H9 (cell line): ENCODE measurements at regions not wholly inside any gene's neighbourhood (a gene's known extent, or its start where the extent isn't known, plus 50 kb on each side); places are given as distances from the start of the nearest gene placed in this dataset.

ENCODE experiments used
- DNase-seq: peaks from one replicate; pipeline ENCODE4 v3.0.0-alpha.2; 2017
- H2AFZ ChIP-seq: one replicate; pipeline ENCODE4 v1.6.1; 2013; ENCODE audit warnings: mild to moderate bottlenecking, low read length, control low read depth, moderate library complexity
- H2AK5ac ChIP-seq: 2 replicates; pipeline ENCODE4 v1.6.1; 2013; ENCODE audit warnings: low read length, control low read depth, mixed read lengths; ENCODE audit not compliant: insufficient read length
- H2BK120ac ChIP-seq: one replicate; pipeline ENCODE4 v1.6.1; 2013; ENCODE audit warnings: low read depth, mild to moderate bottlenecking, low read length, control low read depth, inconsistent platforms; ENCODE audit not compliant: poor library complexity, severe bottlenecking
- H2BK12ac ChIP-seq: 2 replicates; pipeline ENCODE4 v1.6.1; 2013; ENCODE audit warnings: low read length, control low read depth, mixed read lengths, low read depth; ENCODE audit not compliant: insufficient read length
- H2BK15ac ChIP-seq: 2 replicates; pipeline ENCODE4 v1.6.1; 2013; ENCODE audit warnings: low read depth, low read length, control low read depth
- H2BK20ac ChIP-seq: one replicate; pipeline ENCODE4 v1.6.1; 2013; ENCODE audit warnings: low read depth, mild to moderate bottlenecking, low read length, control low read depth, inconsistent platforms; ENCODE audit not compliant: poor library complexity, severe bottlenecking
- H2BK5ac ChIP-seq: 2 replicates; pipeline ENCODE4 v1.6.1; 2013; ENCODE audit warnings: low read length, control low read depth, mixed read lengths; ENCODE audit not compliant: insufficient read length
- H3K14ac ChIP-seq: 2 replicates; pipeline ENCODE4 v1.6.1; 2013; ENCODE audit warnings: low read length, control low read depth; ENCODE audit not compliant: insufficient read depth
- H3K18ac ChIP-seq: 2 replicates; pipeline ENCODE4 v1.6.1; 2013; ENCODE audit warnings: low read depth, mild to moderate bottlenecking, mixed read lengths, low read length, control low read depth; ENCODE audit not compliant: insufficient read length
- H3K23ac ChIP-seq: 2 replicates; pipeline ENCODE4 v1.6.1; 2013; ENCODE audit warnings: low read length, control low read depth, mixed read lengths, low read depth; ENCODE audit not compliant: insufficient read length
- H3K23me2 ChIP-seq: 2 replicates; pipeline ENCODE4 v1.6.1; 2013; ENCODE audit warnings: low read depth, mild to moderate bottlenecking, mixed read lengths, low read length, control low read depth; ENCODE audit not compliant: insufficient read length, poor library complexity, severe bottlenecking
- H3K27ac ChIP-seq: 2 replicates; pipeline ENCODE4 v1.5.1; 2013; ENCODE audit warnings: low read length, control low read depth, mixed read lengths, low read depth; ENCODE audit not compliant: insufficient read length
- H3K27me3 ChIP-seq: 2 replicates; pipeline ENCODE4 v1.6.1; 2013; ENCODE audit warnings: low read length, control low read depth, inconsistent platforms; ENCODE audit not compliant: insufficient read depth
- H3K4ac ChIP-seq: 2 replicates; pipeline ENCODE4 v1.6.1; 2013; ENCODE audit warnings: low read depth, mild to moderate bottlenecking, control low read depth, inconsistent platforms, low read length, moderate library complexity
- H3K4me1 ChIP-seq: 2 replicates; pipeline ENCODE4 v1.6.1; 2013; ENCODE audit warnings: low read length, control low read depth, inconsistent platforms; ENCODE audit not compliant: insufficient read depth
- H3K4me2 ChIP-seq: 2 replicates; pipeline ENCODE4 v1.6.1; 2013; ENCODE audit warnings: low read length, control low read depth, mixed read lengths; ENCODE audit not compliant: insufficient read length, insufficient read depth
- H3K56ac ChIP-seq: 2 replicates; pipeline ENCODE4 v1.6.1; 2013; ENCODE audit warnings: low read depth, mild to moderate bottlenecking, mixed read lengths, low read length, control low read depth; ENCODE audit not compliant: insufficient read length
- H3K79me1 ChIP-seq: 2 replicates; pipeline ENCODE4 v1.6.1; 2013; ENCODE audit warnings: low read depth, mild to moderate bottlenecking, moderate library complexity, low read length, control low read depth, inconsistent platforms; ENCODE audit not compliant: insufficient read depth, poor library complexity, severe bottlenecking
- H3K79me2 ChIP-seq: 2 replicates; pipeline ENCODE4 v1.6.1; 2013; ENCODE audit warnings: low read length, control low read depth, inconsistent platforms; ENCODE audit not compliant: insufficient read depth
- H3K9ac ChIP-seq: 2 replicates; pipeline ENCODE4 v1.6.1; 2013; ENCODE audit warnings: low read length, control low read depth, mixed read lengths; ENCODE audit not compliant: insufficient read length; ENCODE audit errors: extremely low read depth
- H3K9me3 ChIP-seq: one replicate; pipeline ENCODE4 v1.6.1; 2013; ENCODE audit warnings: low read depth, low read length, inconsistent platforms; ENCODE audit not compliant: control insufficient read depth
- H3T11ph ChIP-seq: one replicate; pipeline ENCODE4 v1.6.1; 2013; ENCODE audit warnings: mild to moderate bottlenecking, low read length, control low read depth, inconsistent platforms
- H4K20me1 ChIP-seq: one replicate; pipeline ENCODE4 v1.6.1; 2013; ENCODE audit not compliant: control insufficient read depth, insufficient read length, insufficient read depth
- H4K5ac ChIP-seq: 2 replicates; pipeline ENCODE4 v1.6.1; 2013; ENCODE audit warnings: low read depth, mild to moderate bottlenecking, mixed read lengths, low read length, control low read depth; ENCODE audit not compliant: insufficient read length
- H4K8ac ChIP-seq: replicated peaks from 2 replicates; pipeline ENCODE4 v1.6.1; 2013; ENCODE audit warnings: low read length, control low read depth, mixed read lengths, low read depth; ENCODE audit not compliant: insufficient read length
- H4K91ac ChIP-seq: 2 replicates; pipeline ENCODE4 v1.6.1; 2013; ENCODE audit warnings: low read depth, mild to moderate bottlenecking, moderate library complexity, mixed read lengths, low read length, control low read depth; ENCODE audit not compliant: insufficient read length
- H3K27ac Mint-ChIP-seq, 3 experiments: 2 replicates in 2 of 3; 3 replicates in 1 of 3; pipeline ENCODE4 v1.8.0; 2020 to 2021; ENCODE audit warnings: mixed read lengths in 3 of 3, mild to moderate bottlenecking in 1 of 3, moderate library complexity in 1 of 3
- H3K27me3 Mint-ChIP-seq: 2 replicates; pipeline ENCODE4 v1.8.0; 2021; ENCODE audit warnings: low read depth, mild to moderate bottlenecking, moderate library complexity, mixed read lengths
- H3K36me3 Mint-ChIP-seq, 3 experiments: 2 replicates in 2 of 3; 3 replicates in 1 of 3; pipeline ENCODE4 v1.8.0; 2020 to 2021; ENCODE audit warnings: low read depth in 3 of 3, mixed read lengths in 3 of 3; ENCODE audit not compliant: insufficient read depth in 1 of 3
- H3K4me1 Mint-ChIP-seq, 2 experiments: 2 replicates each; pipeline ENCODE4 v1.8.0; 2020; ENCODE audit warnings: mixed read lengths in 2 of 2
- H3K4me3 Mint-ChIP-seq, 2 experiments: 2 replicates in 1 of 2; 3 replicates in 1 of 2; pipeline ENCODE4 v1.8.0; 2020 to 2021; ENCODE audit warnings: mild to moderate bottlenecking in 2 of 2, mixed read lengths in 2 of 2, moderate library complexity in 1 of 2
- H3K9me3 Mint-ChIP-seq, 2 experiments: 2 replicates in 1 of 2; 3 replicates in 1 of 2; pipeline ENCODE4 v1.8.0; 2020; ENCODE audit warnings: mild to moderate bottlenecking in 2 of 2, mixed read lengths in 2 of 2, moderate library complexity in 1 of 2
- CTCF ChIP-seq: fragments of 200-600 bp; sonication (generic); conservative IDR thresholded peaks from 3 replicates; pipeline ENCODE4 v1.8.0; 2021; ENCODE audit warnings: antibody characterized with exemption, mild to moderate bottlenecking
- WGBS: extraction: QIAGEN DNeasy Blood & Tissue Kit; methylation state at CpG from one replicate; pipeline ENCODE4 v1.1.7; 2013; ENCODE audit warnings: missing lambda C conversion rate, low lambda C conversion rate, mixed read lengths; ENCODE audit not compliant: insufficient read length; ENCODE audit errors: extremely low coverage; 5-methylcytosine and 5-hydroxymethylcytosine counted together

- H3K9me3 Mint-ChIP-seq: no peaks in the 10 kb centered on the region
- no peak for DNase-seq
- H3K18ac ChIP-seq: no peak overlapping the region
- H4K8ac ChIP-seq: no peak overlapping the region
- H4K20me1 ChIP-seq: no peaks in the 10 kb centered on the region
- no peaks in the 10 kb centered on the region for H3K9me3 ChIP-seq
- no peak overlapping the region for H3K4me3 Mint-ChIP-seq
- H3K27ac ChIP-seq: no peak overlapping the region
- H4K5ac ChIP-seq: no peak overlapping the region
- no peak overlapping the region for H3K23ac ChIP-seq
- H3K79me2 ChIP-seq: no peaks in the 10 kb centered on the region
- no peak overlapping the region for H3K4me2 ChIP-seq
- no peak overlapping the region for H3K56ac ChIP-seq
- no peak overlapping the region for H2BK120ac ChIP-seq
- no peak overlapping the region for H4K91ac ChIP-seq
- no peak overlapping the region for H2BK15ac ChIP-seq
- no peaks in the 10 kb centered on the region for H3K4me1 ChIP-seq
- no peak overlapping the region for H3K14ac ChIP-seq
- no peak overlapping the region for H2AFZ ChIP-seq
- H3K27me3 Mint-ChIP-seq: no peaks in the 10 kb centered on the region
- H2BK12ac ChIP-seq: no peak overlapping the region
- no peaks in the 10 kb centered on the region for H3K4me1 Mint-ChIP-seq
- no peak overlapping the region for H3K9ac ChIP-seq
- no peaks in the 10 kb centered on the region for H3K27me3 ChIP-seq
- no peak overlapping the region for H2BK20ac ChIP-seq
- TF ChIP-seq CTCF: no peak
- H2AK5ac ChIP-seq: no peak overlapping the region
- no peak overlapping the region for H3K27ac Mint-ChIP-seq
- H3K23me2 ChIP-seq: no peaks in the 10 kb centered on the region
- H3K4ac ChIP-seq: no peak overlapping the region
- no peak overlapping the region for H2BK5ac ChIP-seq
- H3K79me1 ChIP-seq: no peaks in the 10 kb centered on the region
- WGBS: no CpG with 5 or more reads among the region's 6 CpGs
- H3K36me3 Mint-ChIP-seq: no peaks in the 10 kb centered on the region
- no peak overlapping the region for H3T11ph ChIP-seq
These were observed 410.2 kb downstream of the TBC1D4 start for GRCh38 chr13:75071796-75072195.
